Skeletal muscle tissue (tissue), 3 donors: ENCODE measurements at regions not wholly inside any gene's neighbourhood (a gene's known extent, or its start where the extent isn't known, plus 50 kb on each side); places are given as distances from the start of the nearest gene placed in this dataset.
"Not testable (repeated sequence)": the region's sequence is repeated elsewhere in the genome, so short reads cannot be mapped to it uniquely, and the experiment has no call there.

Experiments used
- H3K27ac ChIP-seq: one replicate; pipeline ENCODE4 v1.7.0; 2013; ENCODE audit warnings: mild to moderate bottlenecking, low read depth, low read length, inconsistent platforms
- H3K27me3 ChIP-seq, 3 donors: one replicate each; pipeline ENCODE4 v1.7.0; 2013; ENCODE audit warnings: low read length in 3 of 3; ENCODE audit not compliant: control insufficient read depth in 3 of 3, insufficient read depth in 3 of 3
- H3K36me3 ChIP-seq, 3 donors: one replicate each; pipeline ENCODE4 v1.7.0; 2013; ENCODE audit warnings: low read length in 3 of 3; ENCODE audit not compliant: control insufficient read depth in 3 of 3, insufficient read depth in 3 of 3
- H3K4me1 ChIP-seq, 3 donors: one replicate each; pipeline ENCODE4 v1.7.0; 2013; ENCODE audit warnings: low read length in 3 of 3, mild to moderate bottlenecking in 3 of 3; ENCODE audit not compliant: control insufficient read depth in 3 of 3, insufficient read depth in 3 of 3
- H3K4me3 ChIP-seq, 3 donors: one replicate each; pipeline ENCODE4 v1.7.0; 2013; ENCODE audit warnings: low read length in 3 of 3
- H3K9ac ChIP-seq, 3 donors: one replicate each; pipeline ENCODE4 v1.7.0; 2013; ENCODE audit warnings: low read length in 3 of 3, mild to moderate bottlenecking in 3 of 3, moderate library complexity in 2 of 3, low read depth in 1 of 3
- H3K9me3 ChIP-seq, 3 donors: one replicate each; pipeline ENCODE4 v1.7.0; 2013; ENCODE audit warnings: low read length in 3 of 3; ENCODE audit not compliant: control insufficient read depth in 3 of 3
- donor health status: Osteomylitis.

DNA sequence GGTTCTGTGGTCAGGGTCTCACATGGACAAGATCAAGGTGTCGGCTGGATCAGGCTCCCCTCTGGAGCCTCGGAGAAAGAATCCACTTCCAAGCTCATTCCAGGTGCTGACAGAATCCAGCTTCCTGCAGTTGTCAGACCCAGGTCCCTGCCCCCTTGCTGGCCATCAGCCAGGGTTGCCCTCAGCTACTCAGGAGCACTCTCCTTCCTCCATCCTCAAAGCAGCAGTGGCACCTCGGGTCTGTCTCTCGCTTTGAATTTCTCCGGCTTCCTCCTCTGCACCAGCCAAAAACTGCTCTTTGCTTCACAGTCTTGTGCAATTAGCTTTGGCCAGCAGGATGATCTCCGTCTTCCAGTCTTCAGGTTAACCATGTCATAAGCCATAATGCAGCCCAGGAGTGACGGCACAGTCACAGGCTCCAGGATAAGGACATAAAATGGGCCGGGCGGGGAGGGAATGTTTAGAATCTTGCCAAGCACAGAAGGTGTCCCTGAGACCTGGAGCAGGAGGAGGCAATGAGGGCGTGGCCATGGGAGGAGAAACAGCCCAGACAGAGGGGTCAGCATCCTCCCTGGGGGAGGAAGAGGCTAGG, 79.4 kb upstream of the SLC25A33 start:
- Histone ChIP-seq H3K27me3 (no peaks in the 10 kb centered on the region), H3K4me1 (peaks cover 5 to 8% (median 6%) of the 10 kb centered on the region in 3 donors), H3K9ac (no peak overlapping the region), H3K27ac (no peak overlapping the region), H3K9me3 (no peaks in the 10 kb centered on the region), H3K36me3 (no peaks in the 10 kb centered on the region), H3K4me3 (no peak overlapping the region)

DNA sequence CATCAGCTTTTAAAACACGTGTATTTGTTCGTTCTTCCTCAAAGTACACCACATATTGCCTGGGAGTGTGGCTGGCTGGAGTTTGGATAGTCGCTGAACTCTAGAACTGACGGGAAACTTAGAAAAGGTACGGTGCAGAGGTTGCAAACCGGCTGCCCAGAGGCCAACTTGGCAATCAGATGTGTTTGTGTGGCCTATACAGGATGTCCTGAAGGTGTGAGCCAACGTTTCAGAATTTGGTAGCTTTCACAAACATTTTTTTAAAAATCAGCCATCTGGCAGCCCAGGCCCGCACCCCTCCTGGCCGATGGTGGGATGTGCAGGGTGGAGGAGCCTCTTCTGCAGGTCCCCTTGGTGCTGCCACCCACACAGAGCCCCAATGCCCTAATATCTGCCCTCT, 73.6 kb upstream of the SLC25A33 start:
- Histone ChIP-seq H3K36me3 (no peaks in the 10 kb centered on the region), H3K4me3 (no peak overlapping the region), H3K9ac (no peak overlapping the region), H3K27ac (no peak overlapping the region), H3K4me1 (peaks cover 8% of the 10 kb centered on the region in 3 donors), H3K27me3 (peaks cover 0 to 6% (median 3%) of the 10 kb centered on the region in 3 donors), H3K9me3 (no peaks in the 10 kb centered on the region)

DNA sequence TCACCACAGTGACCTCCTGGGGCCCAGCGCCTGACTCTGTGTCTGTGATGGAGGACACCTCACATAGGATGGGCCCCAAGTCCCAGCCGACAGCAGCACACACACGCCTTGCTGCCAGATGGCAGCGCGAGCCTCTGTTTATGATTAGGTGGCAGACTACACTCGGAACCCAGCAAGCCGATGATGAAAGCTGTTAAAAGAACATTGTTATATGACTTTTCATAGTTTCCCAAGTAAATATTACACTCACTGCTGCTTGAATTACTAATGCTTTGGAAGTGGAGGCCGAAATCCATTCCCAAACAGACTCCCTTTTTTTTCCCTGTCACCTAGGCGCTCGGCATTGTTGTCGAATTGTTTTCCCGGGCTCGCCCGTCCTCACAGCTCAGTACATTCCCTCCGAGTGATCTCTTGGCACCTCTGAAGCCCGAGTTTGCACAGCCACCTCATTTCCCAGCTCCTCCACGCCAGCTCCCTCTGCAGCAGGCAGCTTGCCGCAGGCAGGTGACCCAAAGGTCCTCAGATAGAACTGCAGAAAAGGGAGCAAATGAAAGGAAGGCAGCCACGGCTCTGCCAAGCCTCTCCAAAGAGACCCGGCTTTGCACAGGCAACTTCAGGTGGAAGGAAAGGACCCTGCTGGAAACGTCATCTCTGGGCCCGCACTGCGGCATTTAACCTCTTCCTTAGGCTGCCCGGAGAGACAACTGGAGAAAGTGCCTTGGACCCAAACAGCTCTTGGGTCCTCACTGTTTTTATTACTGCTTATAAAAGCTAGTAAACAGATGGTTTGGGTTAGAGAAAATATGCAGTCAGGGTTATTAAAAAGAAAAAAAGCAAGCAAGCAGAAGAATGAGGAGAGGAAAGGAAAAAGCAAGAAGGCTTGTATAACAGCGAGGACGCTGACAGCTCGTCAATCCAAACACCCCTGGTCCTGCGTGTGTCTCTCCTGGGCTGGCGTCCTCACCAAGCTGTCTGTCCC, 72.2 kb upstream of the SLC25A33 start:
- peak overlapping the region in 2 of 3 donors; percentile 23 to 60 for H3K9ac ChIP-seq
- no peaks in the 10 kb centered on the region for H3K36me3 ChIP-seq
- peaks cover 8% of the 10 kb centered on the region in 3 donors for H3K4me1 ChIP-seq
- peaks cover 0 to 6% (median 3%) of the 10 kb centered on the region in 3 donors for H3K27me3 ChIP-seq
- H3K27ac ChIP-seq, result peak overlapping the region; percentile 30
- no peaks in the 10 kb centered on the region for H3K9me3 ChIP-seq
- peak overlapping the region; percentile 23 to 46 (median 35) for H3K4me3 ChIP-seq

DNA sequence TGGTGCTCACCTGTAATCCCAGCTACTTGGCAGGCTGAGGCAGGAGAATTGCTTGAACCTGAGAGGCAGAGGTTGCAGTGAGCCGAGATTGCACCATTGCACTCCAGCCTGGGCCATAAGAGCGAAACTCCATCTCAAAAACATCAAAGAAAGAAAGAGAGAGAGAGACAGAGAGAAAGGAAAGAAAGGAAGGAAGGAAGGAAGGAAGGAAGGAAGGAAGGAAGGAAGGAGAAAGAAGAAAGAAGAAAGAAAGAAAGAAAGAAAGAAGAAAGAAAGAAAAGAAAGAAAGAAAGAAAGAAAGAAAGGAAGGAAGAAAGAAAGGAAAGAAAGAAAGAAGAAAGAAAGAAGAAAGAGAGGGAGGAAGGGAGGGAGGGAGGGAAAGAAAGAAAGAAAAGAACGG, 69.4 kb upstream of the SLC25A33 start:
- not testable (repeated sequence) for H3K4me3 ChIP-seq, H3K27ac ChIP-seq, H3K9ac ChIP-seq, H3K36me3 ChIP-seq, H3K9me3 ChIP-seq
- H3K27me3 ChIP-seq, result peaks cover 5 to 16% (median 12%) of the 10 kb centered on the region in 3 donors
- H3K4me1 ChIP-seq, result peaks cover 8 to 16% (median 10%) of the 10 kb centered on the region in 3 donors

DNA sequence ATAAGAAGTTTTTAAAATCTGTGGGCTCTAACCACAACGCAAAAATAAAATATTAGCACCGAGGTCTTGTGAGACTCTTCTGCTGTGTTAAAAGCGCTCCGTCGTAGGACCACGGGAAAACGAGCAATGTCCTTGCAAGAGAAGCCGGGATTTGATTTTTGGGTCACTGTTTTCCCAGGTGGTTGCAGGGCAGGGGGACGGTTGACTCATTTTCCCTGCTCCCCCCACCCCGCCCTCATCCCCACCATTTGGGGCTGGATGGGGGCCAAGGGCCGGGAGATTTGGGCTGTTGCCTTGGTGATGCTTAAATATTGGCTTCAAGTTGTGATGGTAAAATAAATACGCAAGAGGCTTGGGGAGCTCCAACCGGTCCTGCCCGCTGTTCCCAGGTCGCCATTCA, 67.6 kb upstream of the SLC25A33 start:
- Histone ChIP-seq H3K27me3 (peaks cover 5 to 18% (median 15%) of the 10 kb centered on the region in 3 donors), H3K4me3 (no peak overlapping the region), H3K9ac (no peak overlapping the region), H3K36me3 (no peaks in the 10 kb centered on the region), H3K27ac (no peak overlapping the region), H3K4me1 (peaks cover 6 to 16% (median 10%) of the 10 kb centered on the region in 3 donors), H3K9me3 (no peaks in the 10 kb centered on the region)

DNA sequence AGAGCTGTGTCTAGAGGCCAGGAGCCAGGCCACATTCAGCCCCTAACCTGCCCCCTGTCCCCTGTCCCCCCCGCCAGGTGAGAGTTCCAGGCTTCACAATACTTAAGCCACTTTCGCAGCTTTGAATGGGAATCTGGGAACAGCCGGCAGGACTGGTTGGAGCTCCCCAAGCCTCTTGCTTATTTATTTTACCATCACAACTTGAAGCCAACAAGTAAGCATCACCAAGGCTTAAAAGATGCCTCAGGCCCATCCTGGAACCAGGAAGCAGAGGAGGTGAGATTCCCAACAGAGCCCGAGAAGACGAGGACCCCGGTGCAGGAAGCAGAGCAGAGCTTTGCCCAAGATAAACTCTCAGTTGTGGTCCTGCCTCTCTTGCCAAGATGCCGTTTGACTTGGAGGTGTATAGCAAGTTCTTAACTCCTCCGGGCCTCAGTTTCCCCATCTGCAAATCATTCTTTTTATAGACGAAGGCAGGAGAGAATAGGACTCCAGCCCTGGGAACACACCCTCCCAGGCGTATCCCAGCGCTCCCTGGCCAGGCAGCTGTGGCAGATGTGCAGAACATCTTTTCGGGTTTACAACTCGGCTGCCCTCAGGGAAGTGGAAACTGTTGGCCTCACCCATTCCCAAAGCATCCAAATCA, 66.8 kb upstream of the SLC25A33 start:
- H3K36me3 ChIP-seq, result no peaks in the 10 kb centered on the region
- H3K4me3 ChIP-seq, result no peak overlapping the region
- H3K27ac ChIP-seq, result no peak overlapping the region
- peaks cover 3 to 10% (median 4%) of the 10 kb centered on the region in 3 donors for H3K4me1 ChIP-seq
- no peaks in the 10 kb centered on the region for H3K9me3 ChIP-seq
- H3K27me3 ChIP-seq, result peaks cover 5 to 18% (median 15%) of the 10 kb centered on the region in 3 donors
- H3K9ac ChIP-seq, result no peak overlapping the region

DNA sequence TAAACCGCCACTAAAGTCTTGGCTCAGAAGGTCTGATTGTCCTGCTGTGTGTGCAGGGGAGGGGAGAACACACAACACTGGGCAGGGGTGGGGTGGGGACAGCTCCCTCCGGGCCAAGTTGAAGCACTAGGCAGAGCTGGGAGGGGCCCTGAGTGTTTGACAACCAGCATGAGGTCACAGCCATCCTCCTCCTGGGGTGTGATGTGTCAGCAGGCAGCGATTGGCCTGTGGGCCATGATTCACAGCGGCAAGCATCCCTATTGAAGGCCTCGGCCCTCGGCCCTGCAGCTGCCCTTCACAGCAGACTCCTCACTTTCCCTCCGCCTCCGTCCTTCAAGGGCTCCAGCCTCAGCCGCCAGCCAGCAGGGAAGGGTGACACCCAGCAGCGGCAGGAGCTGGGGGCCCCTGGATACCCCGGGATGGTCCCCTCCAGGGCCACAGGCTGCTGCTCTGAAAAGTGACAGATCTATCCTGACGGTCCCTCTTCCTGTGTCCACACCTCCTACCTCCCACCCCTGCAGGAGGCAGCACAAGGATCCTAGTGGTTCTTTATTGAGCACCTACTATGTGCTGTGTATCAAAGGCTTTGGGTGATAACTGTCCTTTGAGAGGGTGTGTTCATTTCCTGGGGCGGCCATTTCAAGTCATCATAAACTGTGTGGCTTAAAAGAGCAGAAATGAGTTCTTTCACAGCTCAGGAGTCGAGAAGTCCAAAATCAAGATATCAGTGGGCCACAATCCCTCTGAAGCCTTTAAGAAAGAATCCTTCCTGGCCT, 66.0 kb upstream of the SLC25A33 start:
- Histone ChIP-seq H3K27me3 (peaks cover 5 to 18% (median 8%) of the 10 kb centered on the region in 3 donors), H3K4me3 (no peak overlapping the region), H3K9ac (no peak overlapping the region), H3K4me1 (peaks cover 3 to 8% (median 4%) of the 10 kb centered on the region in 3 donors), H3K36me3 (no peaks in the 10 kb centered on the region), H3K9me3 (no peaks in the 10 kb centered on the region), H3K27ac (no peak overlapping the region)

DNA sequence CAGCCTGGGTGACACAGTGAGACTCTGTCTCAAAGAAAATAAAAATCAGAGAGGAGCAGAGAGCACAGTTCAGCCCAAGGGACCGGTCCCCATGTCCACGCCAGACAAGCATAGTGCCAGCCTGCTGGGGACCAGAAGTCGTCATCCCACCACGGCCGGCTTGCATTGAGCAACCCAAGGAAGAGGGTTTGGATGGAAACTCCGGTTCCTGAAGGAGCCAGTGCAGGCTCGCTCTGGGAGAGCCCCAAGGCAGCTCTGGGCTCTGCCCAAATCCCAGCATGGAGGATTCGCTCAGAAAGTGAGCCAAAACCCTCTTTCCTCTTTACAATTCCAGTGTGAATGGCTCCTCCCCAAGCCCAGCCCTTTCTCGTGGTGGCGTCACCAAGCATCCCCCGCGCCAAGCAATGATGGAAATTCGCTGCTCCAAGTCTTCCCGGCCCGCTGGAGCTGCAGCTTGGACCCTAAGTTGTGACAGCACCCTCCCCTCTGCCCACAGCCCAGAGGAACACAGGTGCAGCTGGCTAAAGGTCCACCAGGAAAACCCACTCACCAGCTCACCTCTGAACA, 64.1 kb upstream of the SLC25A33 start:
- no peaks in the 10 kb centered on the region for H3K36me3 ChIP-seq
- H3K27me3 ChIP-seq, result peaks cover 5 to 15% (median 8%) of the 10 kb centered on the region in 3 donors
- H3K4me1 ChIP-seq, result peaks cover 3 to 8% (median 4%) of the 10 kb centered on the region in 3 donors
- H3K4me3 ChIP-seq, result no peak overlapping the region
- H3K9ac ChIP-seq, result no peak overlapping the region
- no peaks in the 10 kb centered on the region for H3K9me3 ChIP-seq
- H3K27ac ChIP-seq, result no peak overlapping the region

DNA sequence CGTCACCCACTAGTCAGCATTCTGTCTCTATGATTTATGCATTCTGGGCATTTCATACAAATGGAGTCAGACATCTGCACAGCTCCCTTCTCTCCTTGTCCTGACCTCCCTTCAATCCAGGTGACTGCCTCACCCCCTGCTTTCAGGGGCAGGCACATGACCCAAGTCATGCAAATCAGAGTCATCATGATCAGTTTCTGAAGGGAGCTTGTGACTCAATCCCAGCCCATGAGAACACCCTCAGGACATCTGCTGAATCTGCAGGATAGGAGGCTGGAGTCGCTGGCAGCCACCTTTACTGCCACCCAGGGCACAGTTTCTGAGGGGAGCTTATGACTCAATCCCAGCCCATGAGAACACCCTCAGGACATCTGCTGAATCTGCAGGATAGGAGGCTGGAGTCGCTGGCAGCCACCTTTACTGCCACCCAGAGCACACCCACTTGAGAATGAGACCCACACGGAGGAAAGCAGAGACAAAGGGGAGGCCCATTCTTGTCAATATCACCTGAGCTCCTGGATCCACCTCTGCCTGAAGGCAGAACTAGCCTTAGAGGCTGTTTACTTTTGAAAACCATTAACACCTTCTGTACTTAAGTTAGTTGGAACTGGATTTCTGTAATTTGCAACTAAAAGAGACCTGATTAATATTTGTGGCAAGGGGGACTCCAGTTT, 62.3 kb upstream of the SLC25A33 start:
- Histone ChIP-seq H3K9me3 (no peaks in the 10 kb centered on the region), H3K36me3 (no peaks in the 10 kb centered on the region), H3K27ac (no peak overlapping the region), H3K27me3 (peaks cover 5 to 20% (median 8%) of the 10 kb centered on the region in 3 donors), H3K4me1 (peaks cover 3 to 8% (median 4%) of the 10 kb centered on the region in 3 donors), H3K9ac (no peak overlapping the region), H3K4me3 (no peak overlapping the region)
